Left ventricle myocardium inferior (tissue), 1 donor: ENCODE measurements at regions not wholly inside any gene's neighbourhood (a gene's known extent, or its start where the extent isn't known, plus 50 kb on each side); places are given as distances from the start of the nearest gene placed in this dataset.

Source experiments
- DNase-seq: peaks from one replicate; pipeline ENCODE4 v3.0.0-alpha.2; 2020
- H3K27ac ChIP-seq: fragments of 200-600 bp; replicated peaks from 2 replicates; pipeline ENCODE4 v1.8.0; 2021
- H3K27me3 ChIP-seq: fragments of 200-600 bp; 2 replicates; pipeline ENCODE4 v1.8.0; 2021; ENCODE audit warnings: low read depth
- H3K36me3 ChIP-seq: fragments of 200-600 bp; 2 replicates; pipeline ENCODE4 v1.8.0; 2021
- H3K4me1 ChIP-seq: fragments of 200-600 bp; 2 replicates; pipeline ENCODE4 v1.8.0; 2021
- H3K4me3 ChIP-seq: fragments of 200-600 bp; 2 replicates; pipeline ENCODE4 v1.8.0; 2021; ENCODE audit warnings: mild to moderate bottlenecking, moderate library complexity
- H3K9me3 ChIP-seq: fragments of 200-600 bp; replicated peaks from 2 replicates; pipeline ENCODE4 v1.8.0; 2021
- intact Hi-C: fragments of 100-400 bp; cut with micrococcal nuclease; formaldehyde crosslinking; loops from one replicate; pipeline ENCODE4 v1.11.0; 2022
- TF ChIP-seq, protein P1 (sequence below): fragments of 200-600 bp; IDR thresholded peaks from 2 replicates; pipeline ENCODE4 v1.8.0; 2021; ENCODE audit warnings: antibody characterized with exemption, mild to moderate bottlenecking, borderline replicate concordance
- donor health status: DM: no; HTN: yes; CAD: no; lungs with severe emphysema.

DNA sequence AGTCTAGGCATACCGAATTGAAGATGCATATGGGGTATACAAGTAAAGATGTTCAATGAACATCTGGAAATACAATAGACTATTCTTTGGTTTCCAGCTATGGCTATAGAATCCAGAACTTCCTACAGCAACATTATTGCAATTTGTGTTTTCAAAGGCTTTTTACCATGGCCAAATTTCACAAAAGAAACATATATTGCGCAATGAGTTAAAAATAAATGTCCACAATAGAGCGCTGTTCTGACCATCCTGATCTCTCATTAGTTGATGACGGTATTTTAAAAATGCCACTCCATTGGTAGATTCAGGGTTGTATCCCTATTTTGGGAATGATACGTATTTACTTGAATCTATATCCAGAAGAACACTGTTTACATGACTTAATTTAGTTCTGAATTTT is 139.2 kb downstream of the LINC00632 start:
- Histone ChIP-seq H3K36me3 (no peaks in the 10 kb centered on the region), H3K27ac (no peak overlapping the region), H3K9me3 (no peaks in the 10 kb centered on the region), H3K4me1 (no peaks in the 10 kb centered on the region), H3K27me3 (no peaks in the 10 kb centered on the region), H3K4me3 (no peak overlapping the region)
- DNase-seq, result no peak
- intact Hi-C loops, result no loop called here
- TF ChIP-seq, protein P1, sequence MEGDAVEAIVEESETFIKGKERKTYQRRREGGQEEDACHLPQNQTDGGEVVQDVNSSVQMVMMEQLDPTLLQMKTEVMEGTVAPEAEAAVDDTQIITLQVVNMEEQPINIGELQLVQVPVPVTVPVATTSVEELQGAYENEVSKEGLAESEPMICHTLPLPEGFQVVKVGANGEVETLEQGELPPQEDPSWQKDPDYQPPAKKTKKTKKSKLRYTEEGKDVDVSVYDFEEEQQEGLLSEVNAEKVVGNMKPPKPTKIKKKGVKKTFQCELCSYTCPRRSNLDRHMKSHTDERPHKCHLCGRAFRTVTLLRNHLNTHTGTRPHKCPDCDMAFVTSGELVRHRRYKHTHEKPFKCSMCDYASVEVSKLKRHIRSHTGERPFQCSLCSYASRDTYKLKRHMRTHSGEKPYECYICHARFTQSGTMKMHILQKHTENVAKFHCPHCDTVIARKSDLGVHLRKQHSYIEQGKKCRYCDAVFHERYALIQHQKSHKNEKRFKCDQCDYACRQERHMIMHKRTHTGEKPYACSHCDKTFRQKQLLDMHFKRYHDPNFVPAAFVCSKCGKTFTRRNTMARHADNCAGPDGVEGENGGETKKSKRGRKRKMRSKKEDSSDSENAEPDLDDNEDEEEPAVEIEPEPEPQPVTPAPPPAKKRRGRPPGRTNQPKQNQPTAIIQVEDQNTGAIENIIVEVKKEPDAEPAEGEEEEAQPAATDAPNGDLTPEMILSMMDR, result no peak

DNA sequence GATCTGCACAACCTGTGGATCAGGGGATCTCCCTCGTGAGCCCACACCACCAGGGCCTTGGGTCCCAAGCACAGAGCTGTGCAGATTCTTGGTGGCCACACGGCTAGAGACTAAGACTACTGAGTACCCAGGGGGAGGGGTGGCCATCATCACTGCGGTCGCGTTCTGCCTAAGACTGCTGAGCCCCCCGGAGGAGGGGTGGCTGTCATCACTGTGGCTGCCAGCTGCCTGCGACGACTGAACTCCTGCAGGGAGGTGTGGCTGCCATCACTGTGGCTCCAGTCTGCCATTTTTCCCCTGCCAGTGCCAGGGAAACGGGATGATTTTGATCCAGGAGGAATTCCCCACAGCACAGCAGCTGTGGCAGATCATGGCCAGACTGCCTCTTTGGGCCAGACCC is 141.7 kb upstream of the SPANXB1 start:
- TF ChIP-seq, protein P1, result no peak
- Histone ChIP-seq H3K4me1 (no peaks in the 10 kb centered on the region), H3K27me3 (no peaks in the 10 kb centered on the region), H3K4me3 (no peak overlapping the region), H3K36me3 (no peaks in the 10 kb centered on the region), H3K27ac (no peak overlapping the region), H3K9me3 (no peaks in the 10 kb centered on the region)
- intact Hi-C loops, result no loop called here
- no peak for DNase-seq

DNA sequence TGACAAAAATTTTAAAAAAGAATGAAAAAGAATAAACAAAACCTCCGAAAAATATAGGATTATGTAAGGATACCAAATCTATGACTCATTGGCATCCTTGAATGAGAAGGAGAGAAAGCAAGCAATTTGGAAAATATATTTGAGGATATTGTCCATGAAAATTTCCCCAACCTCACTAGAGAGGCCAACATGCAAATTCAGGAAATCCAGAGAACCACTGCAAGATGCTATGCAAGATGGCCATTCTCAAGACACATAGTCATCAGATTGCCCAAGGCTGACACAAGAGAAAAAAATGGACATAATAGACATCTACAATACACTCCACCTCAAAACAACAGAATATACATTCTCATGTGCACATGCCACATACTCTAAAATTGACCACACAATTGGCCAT is 135.9 kb upstream of the SPANXB1 start:
- intact Hi-C loops, result no loop called here
- TF ChIP-seq, protein P1, result no peak
- Histone ChIP-seq H3K4me3 (no peak overlapping the region), H3K36me3 (no peaks in the 10 kb centered on the region), H3K9me3 (no peaks in the 10 kb centered on the region), H3K4me1 (no peaks in the 10 kb centered on the region), H3K27me3 (no peaks in the 10 kb centered on the region), H3K27ac (no peak overlapping the region)
- no peak for DNase-seq

DNA sequence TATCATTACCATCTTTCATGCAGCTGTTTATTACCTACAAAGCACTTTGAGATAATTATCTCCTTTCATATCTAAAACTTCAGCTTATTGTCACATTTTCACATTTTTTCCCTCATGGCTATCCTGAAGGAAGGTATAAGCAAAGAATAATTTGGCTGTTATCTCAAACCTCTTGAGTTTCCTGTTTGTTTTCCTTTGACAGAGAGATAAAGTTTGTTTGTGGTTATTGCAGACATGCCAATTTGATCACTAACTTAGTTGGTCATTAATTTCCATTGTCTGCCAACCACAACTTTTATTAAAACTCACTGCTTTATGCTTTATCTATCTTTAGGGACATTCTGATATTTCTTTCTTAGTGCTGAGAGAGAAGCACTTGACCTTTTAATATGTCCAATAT is 89.8 kb upstream of the SPANXB1 start:
- intact Hi-C loops, result no loop called here
- no peaks in the 10 kb centered on the region for H3K4me1 ChIP-seq
- TF ChIP-seq, protein P1, result no peak
- no peak for DNase-seq
- no peak overlapping the region for H3K4me3 ChIP-seq
- no peaks in the 10 kb centered on the region for H3K9me3 ChIP-seq
- no peaks in the 10 kb centered on the region for H3K27me3 ChIP-seq
- no peak overlapping the region for H3K27ac ChIP-seq
- H3K36me3 ChIP-seq, result no peaks in the 10 kb centered on the region

DNA sequence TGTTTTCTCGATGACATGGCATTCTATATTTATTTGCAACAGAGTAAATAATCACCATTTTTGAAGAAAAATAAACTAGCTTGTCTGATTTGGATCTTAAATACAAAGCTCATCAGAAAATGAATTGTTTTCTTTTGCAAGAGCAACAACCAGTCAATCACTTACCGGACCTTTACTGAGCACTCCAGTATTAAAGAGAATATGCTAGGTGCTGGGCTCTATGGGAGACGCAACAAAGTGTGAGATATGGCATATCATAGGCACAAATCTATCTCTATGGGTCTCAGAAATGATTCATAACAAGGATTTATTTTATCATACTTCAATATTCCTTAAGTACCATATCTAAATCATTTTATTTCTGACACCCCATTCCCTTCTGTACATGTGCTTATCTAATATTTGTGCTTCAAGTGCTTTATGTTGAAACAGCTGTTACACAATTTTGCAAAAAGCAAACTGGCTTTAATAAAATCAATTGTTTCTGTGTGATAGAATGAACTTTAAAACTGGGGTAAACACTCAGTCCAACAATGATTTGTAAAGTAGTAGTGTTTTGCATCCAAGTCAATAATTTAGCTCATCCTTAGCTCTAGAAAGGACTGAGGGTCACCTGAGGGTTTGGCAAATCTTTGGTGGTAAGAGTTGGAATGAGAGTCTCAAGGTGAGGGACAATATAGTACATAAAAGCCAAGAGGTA is 88.4 kb upstream of the SPANXB1 start:
- Histone ChIP-seq H3K36me3 (no peaks in the 10 kb centered on the region), H3K27ac (no peak overlapping the region), H3K4me1 (no peaks in the 10 kb centered on the region), H3K27me3 (no peaks in the 10 kb centered on the region), H3K4me3 (no peak overlapping the region), H3K9me3 (no peaks in the 10 kb centered on the region)
- TF ChIP-seq, protein P1, result no peak
- intact Hi-C loops, result no loop called here
- DNase-seq, result no peak
